GM12878 (cell line): ENCODE measurements at regions not wholly inside any gene's neighbourhood (a gene's known extent, or its start where the extent isn't known, plus 50 kb on each side); places are given as distances from the start of the nearest gene placed in this dataset.

Experiments
- ATAC-seq: fragments of 200-7000 bp; cut with Tn5 transposase; 3 replicates; pipeline ENCODE4 v1.9.1; 2020; ENCODE audit warnings: mild to moderate bottlenecking, moderate library complexity
- BruUV-seq: library from RNA; stranded (reverse); fragments of 400-500 nt; replicated peaks from 2 replicates; lab custom pipeline; 2021; lab: Mats Ljungman, UMichigan
- CTCF ChIA-PET: fragments of 300-600 bp; sonication (Branson Sonifier 250); formaldehyde crosslinking; extraction: SDS; loops from one replicate; lab custom pipeline; 2021; ENCODE audit warnings: inconsistent platforms; lab: Yijun Ruan, JAX
- POLR2A ChIA-PET: fragments of 350-600 bp; formaldehyde crosslinking; extraction: SDS; loops from one replicate; lab custom pipeline; 2021; ENCODE audit warnings: inconsistent platforms; lab: Charles Lee
- RAD21 ChIA-PET: fragments of 300-600 bp; sonication (Branson Sonifier 250); formaldehyde crosslinking; loops from one replicate; lab custom pipeline; 2023; ENCODE audit warnings: antibody characterized with exemption; ENCODE audit not compliant: unreplicated experiment; lab: Charles Lee
- SMC1A ChIA-PET: fragments of 300-600 bp; sonication (Branson Sonifier 250); formaldehyde crosslinking; loops from one replicate; lab custom pipeline; 2023; ENCODE audit not compliant: unreplicated experiment, uncharacterized antibody; lab: Charles Lee
- DNase-seq: peaks from one replicate; pipeline ENCODE4 v3.0.0-alpha.2; 2011; ENCODE audit warnings: low read depth, low spot score
- FAIRE-seq: peaks from 3 replicates; lab custom pipeline; 2011; peaks lifted over from hg19 to GRCh38; lab: Jason Lieb, UNC
- H2AFZ ChIP-seq: 2 replicates; pipeline ENCODE4 v1.6.0; 2011; ENCODE audit warnings: low read depth, low read length, control low read depth; ENCODE audit not compliant: control insufficient read depth
- H3K27ac ChIP-seq: 2 replicates; pipeline ENCODE4 v1.5.1; 2011; ENCODE audit warnings: control low read depth; ENCODE audit not compliant: control insufficient read depth, insufficient read depth
- H3K27me3 ChIP-seq, 2 experiments: replicated peaks in 1 of 2; 2 replicates each; pipeline versions ENCODE4 v1.6.0 to v1.6.1; 2011; ENCODE audit warnings: low read length in 1 of 2; ENCODE audit not compliant: control insufficient read depth in 2 of 2, insufficient read depth in 2 of 2
- H3K36me3 ChIP-seq, 2 experiments: 2 replicates each; pipeline ENCODE4 v1.5.1; 2011; ENCODE audit warnings: low read length in 1 of 2; ENCODE audit not compliant: control insufficient read depth in 2 of 2, insufficient read depth in 2 of 2
- H3K4me1 ChIP-seq: 2 replicates; pipeline ENCODE4 v1.6.1; 2011; ENCODE audit warnings: mild to moderate bottlenecking, low read length, moderate library complexity, mixed read lengths; ENCODE audit not compliant: control insufficient read depth, insufficient read depth
- H3K4me2 ChIP-seq: 2 replicates; pipeline ENCODE4 v1.6.0; 2011; ENCODE audit warnings: control low read depth; ENCODE audit not compliant: control insufficient read depth, insufficient read depth
- H3K4me3 ChIP-seq: fragments of 200-600 bp; sonication (generic); 2 replicates; pipeline ENCODE4 v1.5.1; 2016
- H3K79me2 ChIP-seq: 2 replicates; pipeline ENCODE4 v1.6.0; 2011; ENCODE audit warnings: low read length; ENCODE audit not compliant: control insufficient read depth, insufficient read depth
- H3K9ac ChIP-seq: 2 replicates; pipeline ENCODE4 v1.8.0; 2011; ENCODE audit warnings: low read length, control low read depth, mixed read lengths; ENCODE audit not compliant: control insufficient read depth, insufficient read depth
- H3K9me3 ChIP-seq: replicated peaks from 3 replicates; pipeline ENCODE4 v1.5.1; 2011; ENCODE audit warnings: mild to moderate bottlenecking, low read length; ENCODE audit not compliant: control insufficient read depth, insufficient read depth
- H4K20me1 ChIP-seq: 2 replicates; pipeline ENCODE4 v1.6.0; 2011; ENCODE audit not compliant: control insufficient read depth, insufficient read depth
- E2F8 ChIP-seq: fragments of 450-650 bp; IDR thresholded peaks from 2 replicates; pipeline ENCODE4 v1.6.1; 2018; ENCODE audit warnings: mild to moderate bottlenecking, low read depth, moderate library complexity; ENCODE audit not compliant: partially characterized antibody
- FOXM1 ChIP-seq: IDR thresholded peaks from 2 replicates; pipeline ENCODE4 v1.6.1; 2012; ENCODE audit warnings: low read depth, mild to moderate bottlenecking, inconsistent platforms, low read length, moderate library complexity
- HCFC1 ChIP-seq: fragments of 150-350 bp; IDR thresholded peaks from 2 replicates; pipeline ENCODE4 v1.6.1; 2014; ENCODE audit warnings: low read length
- HDAC2 ChIP-seq: fragments of 200-600 bp; sonication (generic); IDR thresholded peaks from 2 replicates; pipeline ENCODE4 v1.6.1; 2017
- PAX8 ChIP-seq: fragments of 450-650 bp; IDR thresholded peaks from 2 replicates; pipeline ENCODE4 v1.6.1; 2017; ENCODE audit warnings: mild to moderate bottlenecking, moderate library complexity
- WGBS: methylation state at CpG from one replicate; pipeline ENCODE4 v1.1.6; 2016; ENCODE audit warnings: low lambda C conversion rate; ENCODE audit not compliant: insufficient replicate concordance, insufficient coverage; ENCODE audit errors: missing lambda C conversion rate; 5-methylcytosine and 5-hydroxymethylcytosine counted together
- in situ Hi-C: fragments of 300-500 bp; cut with MboI; formaldehyde crosslinking; loops from 9 replicates; pipeline ENCODE4 v1.14.3; 2018; ENCODE audit warnings: mixed read lengths
- intact Hi-C: fragments of 100-400 bp; cut with micrococcal nuclease; formaldehyde crosslinking; loops from one replicate; pipeline ENCODE4 v1.14.2; 2022; ENCODE audit not compliant: unreplicated experiment
- TF ChIP-seq, protein P1 (sequence below): IDR thresholded peaks from 2 replicates; pipeline ENCODE4 v1.6.1; 2012; ENCODE audit warnings: mild to moderate bottlenecking, low read depth, low read length
- TF ChIP-seq, protein P2 (sequence below), 3 experiments: IDR thresholded peaks in 2 of 3; conservative IDR thresholded peaks in 1 of 3; 2 replicates each; pipeline ENCODE4 v1.5.1; 2011; ENCODE audit warnings: low read depth in 3 of 3, low read length in 3 of 3, mild to moderate bottlenecking in 3 of 3, control low read depth in 2 of 3, moderate library complexity in 2 of 3, inconsistent platforms in 1 of 3, mixed read lengths in 1 of 3; ENCODE audit not compliant: control insufficient read depth in 2 of 3, insufficient read depth in 1 of 3; ENCODE audit errors: extremely low read depth in 1 of 3

DNA sequence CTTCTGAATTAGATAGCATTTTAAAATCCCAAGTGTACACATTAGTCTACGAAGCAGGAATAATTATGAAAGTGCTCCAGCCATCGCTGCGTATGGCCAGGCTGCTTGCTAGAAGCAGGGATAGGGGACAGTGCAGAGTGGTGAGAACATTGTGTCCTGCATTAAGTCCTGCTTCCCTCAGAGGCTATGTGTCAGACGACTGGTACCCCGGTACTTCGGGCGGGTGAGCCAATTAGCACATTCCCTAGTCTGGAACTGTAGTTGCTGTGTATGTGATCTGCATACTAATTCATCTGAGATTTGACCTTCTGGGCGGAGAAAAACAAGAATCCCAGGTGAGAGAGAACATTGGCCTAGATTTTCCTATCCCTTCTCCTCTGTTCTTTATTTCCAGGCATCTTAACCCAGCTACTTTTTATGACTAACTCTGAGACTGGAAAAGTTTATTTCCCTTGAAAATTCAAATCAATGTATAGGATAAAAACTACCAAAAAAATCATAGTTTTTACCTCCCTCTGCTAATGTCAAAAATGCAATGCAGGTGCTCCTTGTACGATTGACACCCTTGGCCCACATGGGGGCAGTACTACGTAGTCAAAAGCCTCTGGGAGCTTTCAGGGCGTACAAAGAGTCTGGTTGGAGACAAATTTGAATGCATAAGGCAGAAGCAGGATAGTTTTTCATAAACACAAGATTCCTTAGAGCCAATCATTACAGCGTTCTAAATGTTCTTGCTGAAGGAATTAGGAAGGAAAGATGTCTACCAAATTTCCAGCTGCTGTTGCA is 764.3 kb downstream of the NOVA1 start:
- ChIA-PET POLR2A (no interaction called here), SMC1A (no interaction called here), RAD21 (no interaction called here), CTCF (no interaction called here)
- TF ChIP-seq E2F8 (no peak), HCFC1 (no peak), HDAC2 (no peak), PAX8 (no peak), FOXM1 (no peak)
- TF ChIP-seq, protein P1, sequence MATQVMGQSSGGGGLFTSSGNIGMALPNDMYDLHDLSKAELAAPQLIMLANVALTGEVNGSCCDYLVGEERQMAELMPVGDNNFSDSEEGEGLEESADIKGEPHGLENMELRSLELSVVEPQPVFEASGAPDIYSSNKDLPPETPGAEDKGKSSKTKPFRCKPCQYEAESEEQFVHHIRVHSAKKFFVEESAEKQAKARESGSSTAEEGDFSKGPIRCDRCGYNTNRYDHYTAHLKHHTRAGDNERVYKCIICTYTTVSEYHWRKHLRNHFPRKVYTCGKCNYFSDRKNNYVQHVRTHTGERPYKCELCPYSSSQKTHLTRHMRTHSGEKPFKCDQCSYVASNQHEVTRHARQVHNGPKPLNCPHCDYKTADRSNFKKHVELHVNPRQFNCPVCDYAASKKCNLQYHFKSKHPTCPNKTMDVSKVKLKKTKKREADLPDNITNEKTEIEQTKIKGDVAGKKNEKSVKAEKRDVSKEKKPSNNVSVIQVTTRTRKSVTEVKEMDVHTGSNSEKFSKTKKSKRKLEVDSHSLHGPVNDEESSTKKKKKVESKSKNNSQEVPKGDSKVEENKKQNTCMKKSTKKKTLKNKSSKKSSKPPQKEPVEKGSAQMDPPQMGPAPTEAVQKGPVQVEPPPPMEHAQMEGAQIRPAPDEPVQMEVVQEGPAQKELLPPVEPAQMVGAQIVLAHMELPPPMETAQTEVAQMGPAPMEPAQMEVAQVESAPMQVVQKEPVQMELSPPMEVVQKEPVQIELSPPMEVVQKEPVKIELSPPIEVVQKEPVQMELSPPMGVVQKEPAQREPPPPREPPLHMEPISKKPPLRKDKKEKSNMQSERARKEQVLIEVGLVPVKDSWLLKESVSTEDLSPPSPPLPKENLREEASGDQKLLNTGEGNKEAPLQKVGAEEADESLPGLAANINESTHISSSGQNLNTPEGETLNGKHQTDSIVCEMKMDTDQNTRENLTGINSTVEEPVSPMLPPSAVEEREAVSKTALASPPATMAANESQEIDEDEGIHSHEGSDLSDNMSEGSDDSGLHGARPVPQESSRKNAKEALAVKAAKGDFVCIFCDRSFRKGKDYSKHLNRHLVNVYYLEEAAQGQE = no peak
- TF ChIP-seq, protein P2, sequence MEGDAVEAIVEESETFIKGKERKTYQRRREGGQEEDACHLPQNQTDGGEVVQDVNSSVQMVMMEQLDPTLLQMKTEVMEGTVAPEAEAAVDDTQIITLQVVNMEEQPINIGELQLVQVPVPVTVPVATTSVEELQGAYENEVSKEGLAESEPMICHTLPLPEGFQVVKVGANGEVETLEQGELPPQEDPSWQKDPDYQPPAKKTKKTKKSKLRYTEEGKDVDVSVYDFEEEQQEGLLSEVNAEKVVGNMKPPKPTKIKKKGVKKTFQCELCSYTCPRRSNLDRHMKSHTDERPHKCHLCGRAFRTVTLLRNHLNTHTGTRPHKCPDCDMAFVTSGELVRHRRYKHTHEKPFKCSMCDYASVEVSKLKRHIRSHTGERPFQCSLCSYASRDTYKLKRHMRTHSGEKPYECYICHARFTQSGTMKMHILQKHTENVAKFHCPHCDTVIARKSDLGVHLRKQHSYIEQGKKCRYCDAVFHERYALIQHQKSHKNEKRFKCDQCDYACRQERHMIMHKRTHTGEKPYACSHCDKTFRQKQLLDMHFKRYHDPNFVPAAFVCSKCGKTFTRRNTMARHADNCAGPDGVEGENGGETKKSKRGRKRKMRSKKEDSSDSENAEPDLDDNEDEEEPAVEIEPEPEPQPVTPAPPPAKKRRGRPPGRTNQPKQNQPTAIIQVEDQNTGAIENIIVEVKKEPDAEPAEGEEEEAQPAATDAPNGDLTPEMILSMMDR (IDR thresholded peaks at IDR 0.05 in 2 of 3, conservative IDR thresholded peaks at IDR 0.05 in 1 of 3; ENCODE audit: control insufficient read depth in 2 of 3, extremely low read depth in 1 of 3, insufficient read depth in 1 of 3, low read depth in 3 of 3, low read length in 3 of 3) = peak in 2 of 3 experiments; percentile 1 to 12; a peak in 1 of 6 replicates
- Histone ChIP-seq H3K9ac (no peak overlapping the region), H3K4me3 (no peak overlapping the region), H3K79me2 (no peaks in the 10 kb centered on the region), H3K4me2 (no peak overlapping the region), H3K9me3 (no peaks in the 10 kb centered on the region; the same call in 2 of the 3 replicates), H3K4me1 (no peaks in the 10 kb centered on the region), H3K27ac (no peak overlapping the region), H4K20me1 (no peaks in the 10 kb centered on the region), H3K36me3 (no peaks in the 10 kb centered on the region), H3K27me3 (no peaks in the 10 kb centered on the region), H2AFZ (no peak overlapping the region)
- intact Hi-C loops = no loop called here
- ATAC-seq = no peak
- 38% methylated on average over 12 of the region's 12 CpGs for WGBS
- in situ Hi-C loops = no loop called here
- no peak for DNase-seq
- BruUV-seq = no TSS peak
- no peak for FAIRE-seq
